ENCODE measurements at regions not wholly inside any gene's neighbourhood (a gene's known extent, or its start where the extent isn't known, plus 50 kb on each side); places are given as distances from the start of the nearest gene placed in this dataset.

DNA sequence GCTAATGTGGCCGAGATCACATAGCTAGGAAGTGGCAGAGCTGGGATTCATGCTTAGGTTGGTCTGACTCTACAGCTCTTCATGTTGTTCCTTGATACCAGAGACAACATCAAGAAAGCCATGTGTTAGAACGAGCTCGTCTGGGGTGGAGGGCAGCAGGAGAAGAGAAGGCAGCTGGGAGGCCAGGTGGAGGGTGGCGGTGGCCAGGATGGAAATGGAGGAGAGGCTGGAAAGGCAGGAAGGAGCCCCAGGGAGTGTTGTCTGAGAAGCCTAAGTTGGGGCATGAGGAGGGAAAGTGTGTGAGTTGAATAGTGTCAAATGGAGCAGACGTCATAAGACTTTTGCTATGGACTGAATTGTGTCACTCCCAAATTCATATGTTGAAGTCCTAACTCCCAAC, 315.3 kb downstream of the GADD45G start:
- DNase-seq, result no peak
- H3K4me3 Mint-ChIP-seq (ENCODE audit: unreplicated experiment), result no peak overlapping the region
- no peaks in the 10 kb centered on the region for H3K27me3 Mint-ChIP-seq (ENCODE audit: unreplicated experiment)
- peaks cover 70% of the 10 kb centered on the region for H3K4me1 Mint-ChIP-seq (ENCODE audit: low read depth, unreplicated experiment)
- no peaks in the 10 kb centered on the region for H3K36me3 Mint-ChIP-seq (ENCODE audit: unreplicated experiment)
- peaks cover 5% of the 10 kb centered on the region for H3K9me3 Mint-ChIP-seq (ENCODE audit: unreplicated experiment)
- H3K27ac Mint-ChIP-seq (ENCODE audit: unreplicated experiment), result no peak overlapping the region
- TF ChIP-seq, protein P1, sequence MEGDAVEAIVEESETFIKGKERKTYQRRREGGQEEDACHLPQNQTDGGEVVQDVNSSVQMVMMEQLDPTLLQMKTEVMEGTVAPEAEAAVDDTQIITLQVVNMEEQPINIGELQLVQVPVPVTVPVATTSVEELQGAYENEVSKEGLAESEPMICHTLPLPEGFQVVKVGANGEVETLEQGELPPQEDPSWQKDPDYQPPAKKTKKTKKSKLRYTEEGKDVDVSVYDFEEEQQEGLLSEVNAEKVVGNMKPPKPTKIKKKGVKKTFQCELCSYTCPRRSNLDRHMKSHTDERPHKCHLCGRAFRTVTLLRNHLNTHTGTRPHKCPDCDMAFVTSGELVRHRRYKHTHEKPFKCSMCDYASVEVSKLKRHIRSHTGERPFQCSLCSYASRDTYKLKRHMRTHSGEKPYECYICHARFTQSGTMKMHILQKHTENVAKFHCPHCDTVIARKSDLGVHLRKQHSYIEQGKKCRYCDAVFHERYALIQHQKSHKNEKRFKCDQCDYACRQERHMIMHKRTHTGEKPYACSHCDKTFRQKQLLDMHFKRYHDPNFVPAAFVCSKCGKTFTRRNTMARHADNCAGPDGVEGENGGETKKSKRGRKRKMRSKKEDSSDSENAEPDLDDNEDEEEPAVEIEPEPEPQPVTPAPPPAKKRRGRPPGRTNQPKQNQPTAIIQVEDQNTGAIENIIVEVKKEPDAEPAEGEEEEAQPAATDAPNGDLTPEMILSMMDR (IDR thresholded peaks at IDR 0.05; ENCODE audit: partially characterized antibody, unreplicated experiment), result no peak

DNA sequence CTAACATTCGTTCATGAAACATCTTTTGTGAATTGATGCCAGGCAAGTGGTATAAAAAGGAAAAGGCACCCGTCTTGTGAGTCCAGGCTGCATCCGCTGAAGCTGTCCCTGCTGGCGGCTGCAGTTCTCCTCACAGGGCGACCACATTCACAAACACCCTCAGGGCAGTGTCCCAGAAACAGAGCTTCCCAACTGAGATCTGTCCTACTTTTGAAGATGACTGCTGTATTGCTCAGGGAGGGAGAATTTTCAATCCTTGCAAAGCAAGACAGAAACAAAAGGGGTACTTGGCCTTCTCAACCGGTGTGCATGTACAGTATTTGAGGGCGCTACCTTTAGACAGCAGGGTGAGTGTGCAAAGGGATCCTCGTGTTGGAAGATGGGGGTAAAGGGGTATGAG, 316.1 kb downstream of the GADD45G start:
- peaks cover 5% of the 10 kb centered on the region for H3K9me3 Mint-ChIP-seq (ENCODE audit: unreplicated experiment)
- DNase-seq, result no peak
- H3K4me3 Mint-ChIP-seq (ENCODE audit: unreplicated experiment), result no peak overlapping the region
- peaks cover 63% of the 10 kb centered on the region for H3K4me1 Mint-ChIP-seq (ENCODE audit: low read depth, unreplicated experiment)
- H3K27me3 Mint-ChIP-seq (ENCODE audit: unreplicated experiment), result no peaks in the 10 kb centered on the region
- H3K27ac Mint-ChIP-seq (ENCODE audit: unreplicated experiment), result no peak overlapping the region
- TF ChIP-seq, protein P1 (IDR thresholded peaks at IDR 0.05; ENCODE audit: partially characterized antibody, unreplicated experiment), result no peak
- H3K36me3 Mint-ChIP-seq (ENCODE audit: unreplicated experiment), result no peaks in the 10 kb centered on the region

DNA sequence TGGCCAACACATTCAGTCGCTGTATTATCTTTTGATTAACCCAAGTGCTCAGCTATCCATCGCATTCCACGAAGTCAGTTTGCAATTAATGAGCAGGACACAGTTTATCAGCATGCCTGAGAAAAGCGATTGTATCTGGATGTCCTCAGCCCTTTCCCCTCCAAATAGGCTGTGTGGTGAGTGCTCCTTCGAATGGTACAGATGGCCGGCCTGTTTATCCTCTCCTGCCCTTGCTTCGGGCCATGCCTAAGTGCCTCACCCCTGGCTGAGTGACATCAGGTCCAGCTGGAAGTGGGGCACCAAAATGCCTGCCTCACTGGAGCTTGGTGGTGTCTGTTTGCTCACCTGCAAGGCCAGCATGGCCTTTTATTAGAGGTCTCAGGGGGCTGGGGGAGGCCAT, 317.3 kb downstream of the GADD45G start:
- Mint-ChIP-seq H3K9me3 (ENCODE audit: unreplicated experiment) (peaks cover 5% of the 10 kb centered on the region), H3K27ac (ENCODE audit: unreplicated experiment) (peak overlapping the region; percentile 31), H3K27me3 (ENCODE audit: unreplicated experiment) (no peaks in the 10 kb centered on the region), H3K4me3 (ENCODE audit: unreplicated experiment) (no peak overlapping the region), H3K4me1 (ENCODE audit: low read depth, unreplicated experiment) (peaks cover 52% of the 10 kb centered on the region), H3K36me3 (ENCODE audit: unreplicated experiment) (no peaks in the 10 kb centered on the region)
- DNase-seq, result peak; percentile 36
- TF ChIP-seq, protein P1 (IDR thresholded peaks at IDR 0.05; ENCODE audit: partially characterized antibody, unreplicated experiment), result no peak

DNA sequence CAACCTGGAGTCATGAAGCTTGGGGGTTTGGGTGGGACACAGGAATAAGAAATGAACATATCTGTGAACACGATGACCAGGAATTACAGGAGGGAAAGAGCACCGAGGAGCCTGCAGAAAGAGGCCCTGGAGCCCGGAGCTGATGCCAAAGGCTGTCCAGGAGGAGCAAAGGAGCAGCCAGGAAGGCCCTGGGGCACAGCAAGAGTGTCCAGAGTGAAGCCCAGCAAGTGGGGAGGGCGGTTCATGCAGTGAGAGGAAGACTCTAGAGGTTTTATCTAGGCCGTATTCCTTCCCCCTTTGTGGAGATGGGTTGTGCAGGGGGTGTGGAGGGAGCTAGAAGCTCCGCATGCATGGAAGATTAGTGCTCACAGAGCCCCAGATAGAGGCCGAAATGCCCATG, 318.4 kb downstream of the GADD45G start:
- DNase-seq, result no peak
- Mint-ChIP-seq H3K4me3 (ENCODE audit: unreplicated experiment) (peak overlapping the region; percentile 27), H3K27me3 (ENCODE audit: unreplicated experiment) (no peaks in the 10 kb centered on the region), H3K9me3 (ENCODE audit: unreplicated experiment) (peaks cover 5% of the 10 kb centered on the region), H3K4me1 (ENCODE audit: low read depth, unreplicated experiment) (peaks cover 48% of the 10 kb centered on the region), H3K27ac (ENCODE audit: unreplicated experiment) (no peak overlapping the region), H3K36me3 (ENCODE audit: unreplicated experiment) (no peaks in the 10 kb centered on the region)
- TF ChIP-seq, protein P1 (IDR thresholded peaks at IDR 0.05; ENCODE audit: partially characterized antibody, unreplicated experiment), result no peak

DNA sequence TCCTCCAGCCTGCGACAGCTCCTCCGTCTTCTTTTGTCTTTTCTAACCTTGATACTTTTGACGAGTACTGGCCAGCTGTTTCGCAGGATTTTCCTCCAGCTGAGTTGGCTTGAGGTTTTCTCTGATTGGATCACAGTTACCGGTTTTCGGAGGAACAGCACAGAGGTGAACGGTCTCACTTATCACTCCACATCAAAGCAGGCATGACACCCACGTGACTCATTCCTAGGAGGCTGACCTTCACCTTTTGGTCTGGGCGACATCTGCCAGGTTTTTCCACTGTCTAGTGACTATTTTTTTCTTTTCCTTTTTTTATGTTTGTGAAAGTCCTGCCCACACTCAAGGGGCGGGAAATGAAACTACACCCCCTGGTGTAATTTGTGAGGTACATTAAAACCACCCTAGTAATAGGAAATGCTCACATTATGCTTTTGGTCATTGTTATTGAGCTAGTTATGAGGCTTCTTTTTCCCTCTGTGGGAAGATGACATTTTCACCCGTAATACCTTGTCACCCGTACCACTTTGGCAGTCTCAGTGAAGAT, 319.2 kb downstream of the GADD45G start:
- Mint-ChIP-seq H3K27ac (ENCODE audit: unreplicated experiment) (peak overlapping the region; percentile 41), H3K36me3 (ENCODE audit: unreplicated experiment) (no peaks in the 10 kb centered on the region), H3K4me1 (ENCODE audit: low read depth, unreplicated experiment) (peaks cover 48% of the 10 kb centered on the region), H3K4me3 (ENCODE audit: unreplicated experiment) (peak overlapping the region; percentile 31), H3K27me3 (ENCODE audit: unreplicated experiment) (no peaks in the 10 kb centered on the region), H3K9me3 (ENCODE audit: unreplicated experiment) (peaks cover 5% of the 10 kb centered on the region)
- TF ChIP-seq, protein P1 (IDR thresholded peaks at IDR 0.05; ENCODE audit: partially characterized antibody, unreplicated experiment), result no peak
- no peak for DNase-seq

All from glutamatergic neuron (in vitro differentiated cells).